CMK (cell line): ENCODE measurements at regions not wholly inside any gene's neighbourhood (a gene's known extent, or its start where the extent isn't known, plus 50 kb on each side); places are given as distances from the start of the nearest gene placed in this dataset.
"Not testable (repeated sequence)": the region's sequence is repeated elsewhere in the genome, so short reads cannot be mapped to it uniquely, and the experiment has no call there.

ENCODE experiments used
- DNase-seq: peaks from one replicate; pipeline ENCODE4 v3.0.0-alpha.2; 2010; ENCODE audit warnings: low read depth

DNA sequence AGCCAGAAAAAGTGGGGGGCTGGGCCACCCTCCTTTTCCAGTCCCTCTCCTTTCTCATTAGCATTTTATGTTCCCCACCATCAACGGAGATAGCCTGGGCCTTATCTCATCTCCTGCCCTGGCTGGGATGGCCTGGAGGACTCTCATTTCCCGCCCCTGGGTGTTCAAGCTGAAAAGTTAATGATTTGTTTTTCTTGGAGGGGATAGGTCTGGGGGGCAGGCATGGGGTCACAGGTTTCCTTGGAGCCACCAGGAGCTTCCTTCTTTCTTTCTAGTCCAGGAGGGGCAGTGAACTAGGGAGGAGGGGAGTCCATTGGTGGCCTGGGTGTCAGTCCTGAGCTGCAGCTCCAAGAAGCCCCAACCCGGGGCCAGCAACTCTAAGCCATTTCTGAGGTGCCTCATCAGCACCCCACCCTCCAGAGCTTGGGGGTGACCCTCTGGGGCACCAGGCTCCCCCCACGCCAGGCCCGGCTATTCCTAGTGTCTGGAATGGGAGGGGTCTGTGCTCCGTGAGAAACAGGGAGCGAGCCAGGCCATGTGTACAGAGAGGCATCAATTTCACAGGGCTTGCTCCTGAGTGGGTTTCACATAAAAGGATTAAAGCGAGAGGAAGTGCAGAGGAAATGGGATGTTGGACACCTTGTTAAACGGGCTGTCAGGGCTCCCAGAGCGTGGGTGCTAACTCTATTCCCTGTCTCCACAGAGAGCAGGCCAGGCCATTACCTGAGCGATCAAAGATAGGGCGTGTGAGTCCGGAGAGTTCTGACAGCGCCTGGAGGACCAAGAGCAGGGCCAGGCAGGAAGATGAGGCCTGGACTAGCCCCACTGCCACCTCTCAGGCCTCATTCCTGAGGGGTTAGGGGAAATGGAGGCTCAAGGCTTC is 90.6 kb upstream of the LHX1 start:
- DNase-seq: no peak

DNA sequence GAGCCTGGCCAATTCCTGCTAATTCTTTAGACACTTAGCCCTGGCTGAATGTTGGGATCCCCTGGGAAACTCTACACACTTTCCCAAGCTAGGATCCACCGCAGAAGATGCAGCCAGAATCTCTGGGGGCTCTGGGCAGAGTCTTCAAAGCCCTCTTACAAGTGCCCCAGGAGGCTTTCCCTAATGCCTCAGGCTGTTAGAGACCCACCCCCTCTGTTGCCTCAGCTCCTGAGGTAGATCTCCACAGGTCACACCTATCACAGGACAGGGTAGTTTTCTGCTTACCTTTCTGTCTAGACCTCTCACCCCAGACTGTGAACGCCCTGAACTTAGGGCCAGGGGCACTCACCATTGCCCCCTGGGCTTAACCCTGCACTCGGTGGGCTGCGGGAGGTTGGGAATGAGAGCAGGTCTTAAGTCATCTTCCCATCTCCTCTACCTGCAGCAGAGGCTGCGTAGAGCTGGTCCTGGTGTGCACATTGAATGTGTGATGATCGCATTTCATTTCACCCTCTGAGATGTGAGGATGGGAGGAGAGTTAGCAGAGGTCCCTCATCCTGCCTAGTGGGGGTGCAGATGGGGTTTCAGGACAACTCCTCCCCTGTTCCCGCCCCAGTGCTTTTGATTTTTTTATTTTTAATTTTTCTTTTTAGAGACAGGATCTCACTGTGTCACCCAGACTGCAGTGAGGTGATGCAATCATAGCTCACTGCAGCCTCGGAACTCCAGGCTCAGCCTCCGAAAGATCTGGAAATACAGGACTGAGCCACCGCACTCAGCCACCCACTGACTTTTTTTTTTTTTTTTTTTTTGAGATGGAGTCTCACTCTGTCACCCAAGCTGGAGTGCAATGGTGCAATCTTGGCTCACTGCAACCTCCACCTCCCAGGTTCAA is 89.0 kb upstream of the LHX1 start:
- no peak for DNase-seq

DNA sequence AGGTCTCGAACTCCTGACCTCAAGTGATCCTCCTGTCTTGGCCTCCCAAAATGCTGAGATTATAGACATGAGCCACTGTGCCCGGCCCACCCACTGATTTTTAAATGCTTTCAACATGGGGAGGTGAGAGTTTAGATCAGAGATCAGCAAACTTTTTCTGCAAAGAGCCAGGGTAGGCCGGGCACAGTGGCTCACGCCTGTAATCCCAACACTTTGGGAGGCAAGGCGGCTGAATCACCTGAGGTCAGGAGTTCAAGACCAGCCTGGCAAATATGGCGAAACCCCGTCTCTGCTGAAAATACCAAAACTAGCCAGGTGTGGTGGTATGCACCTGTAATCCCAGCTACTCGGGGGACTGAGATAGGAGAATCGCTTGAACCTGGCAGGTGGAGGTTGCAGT is 88.3 kb upstream of the LHX1 start:
- not testable (repeated sequence) for DNase-seq

DNA sequence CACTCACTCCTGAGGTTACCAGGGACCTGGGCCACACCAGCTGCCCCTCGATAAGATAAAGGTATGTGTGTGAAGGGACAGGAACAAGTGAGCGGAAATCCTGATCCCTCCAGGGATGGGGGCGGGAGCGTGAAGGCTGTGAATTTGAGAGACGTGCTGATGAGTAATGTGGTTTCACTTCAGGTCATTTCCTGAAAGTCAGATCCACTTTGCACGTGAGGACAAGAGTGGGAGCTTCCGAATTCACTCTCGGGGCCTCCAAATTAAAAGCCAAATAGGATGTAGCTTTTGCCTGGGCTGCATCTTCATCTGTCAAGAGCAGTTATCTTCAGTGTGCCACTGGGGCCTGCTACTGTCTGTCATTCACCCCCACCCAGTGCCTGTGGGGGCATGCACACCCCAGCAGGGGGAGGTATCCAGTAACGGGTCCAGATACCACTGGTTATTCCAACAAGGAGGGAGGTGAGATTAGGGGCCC is 87.4 kb upstream of the LHX1 start:
- DNase-seq: no peak

DNA sequence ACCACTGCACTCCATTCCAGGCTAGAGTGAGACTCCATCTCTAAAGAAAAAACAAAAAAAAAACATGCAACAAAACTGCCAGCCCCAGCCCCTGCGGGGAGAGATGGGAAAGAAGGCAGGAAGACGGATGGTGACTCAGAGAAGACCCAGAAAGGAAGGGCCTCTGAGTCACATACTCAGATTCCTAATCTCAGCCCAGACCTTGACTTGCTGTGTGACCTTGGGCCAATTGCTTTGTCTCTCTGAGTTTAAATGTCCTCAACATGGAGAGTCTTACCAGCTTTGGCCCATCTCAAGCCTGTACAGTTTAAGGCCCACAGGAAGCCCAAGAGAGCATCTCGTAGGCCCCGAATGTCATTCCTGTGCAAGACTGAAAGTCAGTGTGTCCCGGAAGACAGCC is 86.5 kb upstream of the LHX1 start:
- DNase-seq: no peak

DNA sequence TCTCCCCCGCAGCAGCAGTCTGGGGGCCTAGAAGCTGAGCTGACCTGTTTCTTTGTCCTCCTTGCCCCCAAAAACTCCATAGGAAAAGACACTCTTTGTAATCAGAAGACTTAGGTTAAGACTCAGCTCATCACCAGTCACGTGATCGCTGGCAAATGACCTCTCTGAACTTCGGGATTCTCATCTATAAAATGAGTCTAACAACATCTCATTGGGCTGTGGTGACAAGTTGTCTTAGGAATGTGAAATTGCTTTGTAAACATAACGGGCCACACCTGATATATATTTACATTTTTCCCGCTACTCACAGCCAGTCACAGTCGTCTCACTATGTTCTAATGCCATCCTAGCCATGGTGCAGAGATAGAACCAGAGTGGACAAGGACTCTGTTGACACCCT is 86.0 kb upstream of the LHX1 start:
- no peak for DNase-seq

DNA sequence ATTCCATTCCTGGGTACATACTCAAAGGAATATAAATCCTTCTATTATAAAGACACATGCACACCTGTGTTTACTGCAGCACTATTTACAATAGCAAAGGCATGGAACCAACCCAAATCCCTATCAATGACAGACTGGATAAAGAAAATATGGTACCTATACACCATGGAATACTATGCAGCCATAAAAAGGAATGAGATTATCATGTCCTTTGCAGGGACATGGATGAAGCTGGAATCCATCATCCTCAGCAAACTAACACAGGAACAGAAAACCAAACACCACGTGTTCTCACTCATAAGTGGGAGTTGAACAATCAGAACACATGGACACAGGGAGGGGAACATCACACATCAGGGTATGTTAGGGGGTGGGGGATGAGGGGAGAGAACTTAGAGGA is 84.8 kb upstream of the LHX1 start:
- DNase-seq: not testable (repeated sequence)

DNA sequence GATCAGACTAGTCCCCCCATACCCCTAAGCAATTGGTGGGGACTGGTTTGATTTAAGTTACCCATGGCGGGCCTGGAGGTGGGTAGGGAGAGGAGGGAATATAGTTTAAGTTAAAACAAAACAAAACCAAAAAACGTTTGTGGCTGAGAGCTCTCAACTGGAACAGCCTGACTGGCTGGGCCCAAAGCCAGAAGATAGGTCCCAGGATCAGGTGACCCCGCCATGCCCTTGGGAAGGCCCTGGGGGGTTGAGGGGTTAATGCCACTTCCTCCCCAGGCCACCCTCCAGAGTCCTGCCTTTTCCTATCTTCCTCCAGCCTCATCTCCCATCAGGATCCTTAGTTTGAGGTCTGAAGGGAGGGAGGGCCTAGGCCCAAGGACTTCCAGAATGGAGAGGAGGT is 82.3 kb upstream of the LHX1 start:
- no peak for DNase-seq

DNA sequence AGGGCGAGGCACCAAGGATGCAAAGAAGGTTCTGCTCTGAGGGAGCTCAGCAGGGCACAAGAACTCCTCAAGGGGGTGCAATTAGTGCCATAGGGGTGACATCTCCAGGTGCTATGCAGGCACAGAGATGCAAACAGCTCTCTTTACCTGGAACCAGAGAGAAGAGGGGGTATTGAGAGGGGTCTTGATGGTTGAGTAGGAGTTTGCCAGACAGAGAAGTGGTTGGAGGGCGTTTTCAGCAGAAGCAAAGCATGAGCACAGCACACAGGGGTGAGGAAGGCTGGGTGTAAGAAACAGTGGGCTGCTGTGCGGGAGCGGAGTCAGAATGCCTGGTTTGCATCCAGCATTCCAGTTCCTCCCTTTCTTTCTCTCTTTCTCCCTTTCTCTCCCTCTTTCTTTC is 81.8 kb upstream of the LHX1 start:
- no peak for DNase-seq

DNA sequence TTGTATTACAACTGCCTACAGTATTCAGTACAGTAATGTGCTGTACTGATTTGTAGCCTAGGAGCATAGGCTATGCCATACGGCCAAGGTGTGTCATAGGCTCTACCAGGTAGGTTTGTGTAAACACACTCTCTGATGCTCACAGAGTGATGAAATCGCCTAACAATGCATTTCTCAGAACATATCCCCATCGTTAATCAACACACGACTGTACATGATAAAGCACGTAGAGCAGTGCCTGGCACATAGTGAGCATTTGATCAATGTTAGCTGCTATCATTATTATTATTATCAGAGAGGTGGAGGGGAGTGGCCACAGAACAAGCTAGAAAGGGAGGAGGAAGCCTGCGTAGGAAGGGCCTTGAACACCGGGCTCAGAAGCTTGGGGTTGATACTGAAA is 81.1 kb upstream of the LHX1 start:
- DNase-seq: no peak

DNA sequence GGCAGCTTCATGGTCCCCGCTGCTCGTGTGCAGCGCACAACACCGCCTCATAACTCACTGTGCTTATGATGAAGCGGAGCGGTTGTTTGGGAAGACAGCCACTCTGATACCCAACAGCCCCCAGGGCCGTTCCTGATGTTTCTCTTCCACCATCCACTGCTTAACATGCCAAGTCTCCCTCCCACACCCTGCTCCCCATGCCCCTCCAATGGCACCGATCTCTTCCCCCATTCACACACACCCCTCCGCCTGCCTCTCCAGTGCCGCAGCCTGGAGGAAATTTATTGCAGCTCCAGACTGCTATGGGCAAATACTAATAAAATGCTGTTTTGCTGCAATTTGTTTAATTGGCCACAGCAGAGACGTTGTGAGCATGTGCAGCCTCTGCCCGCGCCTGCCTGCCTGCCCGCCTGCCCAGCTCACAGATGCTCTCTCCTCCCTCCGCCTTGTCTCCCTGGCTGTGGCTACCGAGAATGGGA is 80.3 kb upstream of the LHX1 start:
- DNase-seq: no peak

DNA sequence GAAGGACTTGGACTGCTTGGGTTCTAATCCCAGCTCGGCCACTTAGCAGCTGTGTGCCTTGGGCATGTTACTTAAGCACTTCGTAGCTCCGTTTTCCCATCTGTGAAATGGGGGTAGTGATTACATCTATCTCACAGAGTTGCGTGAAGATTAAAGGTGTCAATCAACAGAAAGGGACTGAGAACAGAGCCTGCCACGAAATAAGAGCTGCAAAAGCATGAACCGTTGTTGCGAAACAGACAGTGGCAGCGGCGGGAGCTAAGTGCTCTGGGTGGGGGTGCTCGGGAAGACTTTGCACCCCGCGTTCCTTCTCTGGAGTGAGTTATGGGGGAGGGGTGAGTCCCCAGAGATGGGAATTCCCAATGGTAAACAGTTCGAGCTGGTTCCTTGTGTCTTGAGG is 79.6 kb upstream of the LHX1 start:
- no peak for DNase-seq

DNA sequence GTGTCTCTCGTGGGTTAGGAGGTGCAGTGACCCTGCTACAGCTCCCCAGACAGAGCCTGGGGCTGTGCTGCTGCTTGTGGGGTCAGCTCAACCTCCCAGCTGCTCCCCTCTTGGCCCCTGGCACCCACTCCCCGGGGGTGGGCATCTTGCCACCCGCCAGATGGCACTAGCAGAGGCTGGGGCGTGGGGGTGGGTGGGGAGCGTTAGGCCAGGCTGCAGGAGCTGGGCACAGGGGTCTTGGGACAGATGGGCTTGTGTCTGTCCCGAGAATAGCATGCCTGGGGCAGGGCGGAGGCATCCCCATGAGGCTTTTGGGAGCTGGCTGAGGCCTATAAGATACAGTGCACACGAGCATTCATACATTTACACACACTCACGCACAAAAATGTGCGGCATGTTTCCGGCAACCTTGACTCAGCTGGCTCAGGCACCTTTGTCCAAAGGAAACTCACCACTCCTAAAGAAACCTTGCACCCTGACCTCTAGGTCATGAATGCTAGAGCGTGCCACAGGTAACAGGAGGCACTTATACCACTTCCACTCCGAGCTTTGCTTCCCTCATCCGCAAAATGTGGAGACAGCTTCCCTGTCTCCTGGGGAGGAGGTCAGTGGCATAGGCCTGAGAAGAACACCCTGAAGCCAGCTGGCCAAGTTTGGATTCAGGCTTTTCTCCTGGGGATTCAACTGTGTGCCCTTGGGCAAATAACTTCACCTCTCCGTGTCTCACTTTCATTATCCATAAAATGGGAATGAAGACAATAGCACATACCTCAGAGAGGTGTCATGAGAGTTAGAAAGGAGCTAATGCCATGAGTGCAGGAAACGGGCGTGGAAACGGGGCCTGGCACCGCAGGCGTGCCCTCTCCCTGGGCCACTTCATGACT is 78.9 kb upstream of the LHX1 start:
- DNase-seq: no peak

DNA sequence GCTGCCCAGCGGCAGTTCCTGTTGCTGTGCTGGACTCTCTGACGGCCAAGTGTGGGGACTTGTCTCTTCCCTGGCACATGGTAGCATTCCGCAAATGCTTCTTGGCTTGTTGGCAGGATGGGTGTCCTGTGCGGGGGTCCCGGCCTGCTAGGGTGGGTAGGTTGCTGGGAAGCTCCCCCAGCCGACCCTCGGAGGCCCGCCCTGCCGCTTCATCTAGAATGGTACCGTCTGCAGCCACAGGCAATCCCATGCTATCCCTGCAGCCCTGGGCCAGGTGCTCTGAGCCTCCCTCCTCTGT is 78.3 kb upstream of the LHX1 start:
- no peak for DNase-seq

DNA sequence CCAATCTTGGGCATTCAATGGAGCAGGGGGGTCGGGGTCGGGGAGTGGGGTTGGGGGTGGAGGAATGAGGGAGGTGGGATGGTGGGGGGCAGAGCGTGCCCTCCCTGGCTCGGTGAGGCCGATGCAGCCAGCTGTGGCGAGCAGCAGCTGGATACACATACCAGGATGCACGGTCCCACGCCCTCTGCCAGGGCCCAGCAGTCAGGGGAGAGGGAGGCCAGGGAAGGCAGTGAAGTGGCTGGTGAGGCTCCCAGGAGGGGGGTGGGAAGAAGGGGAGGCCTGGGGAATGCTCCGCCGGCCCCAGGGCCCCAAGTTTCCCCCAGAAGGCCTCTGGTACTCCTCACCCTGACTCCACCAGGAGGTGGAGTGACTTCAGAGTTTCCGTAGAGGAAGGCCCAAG is 77.6 kb upstream of the LHX1 start:
- no peak for DNase-seq

DNA sequence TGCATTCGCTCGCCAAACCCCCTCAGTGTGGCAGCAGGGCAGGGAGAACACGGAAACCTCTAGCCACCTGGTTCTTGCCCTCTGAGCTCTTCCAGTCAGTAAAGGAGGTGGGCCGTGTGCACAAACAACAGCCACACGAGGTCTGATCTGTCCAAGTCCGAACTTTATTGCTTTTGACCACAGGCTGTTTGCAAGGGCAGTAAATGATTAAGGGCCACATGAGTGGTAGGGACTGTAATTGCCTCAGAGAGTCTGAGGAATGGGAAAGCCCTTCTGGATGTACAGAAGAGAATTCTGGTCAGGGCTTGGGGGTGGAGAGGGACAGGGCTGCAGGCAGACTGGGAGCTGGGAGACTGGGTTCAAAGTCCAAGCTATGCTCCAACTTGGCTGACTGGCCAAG is 75.7 kb upstream of the LHX1 start:
- DNase-seq: no peak

DNA sequence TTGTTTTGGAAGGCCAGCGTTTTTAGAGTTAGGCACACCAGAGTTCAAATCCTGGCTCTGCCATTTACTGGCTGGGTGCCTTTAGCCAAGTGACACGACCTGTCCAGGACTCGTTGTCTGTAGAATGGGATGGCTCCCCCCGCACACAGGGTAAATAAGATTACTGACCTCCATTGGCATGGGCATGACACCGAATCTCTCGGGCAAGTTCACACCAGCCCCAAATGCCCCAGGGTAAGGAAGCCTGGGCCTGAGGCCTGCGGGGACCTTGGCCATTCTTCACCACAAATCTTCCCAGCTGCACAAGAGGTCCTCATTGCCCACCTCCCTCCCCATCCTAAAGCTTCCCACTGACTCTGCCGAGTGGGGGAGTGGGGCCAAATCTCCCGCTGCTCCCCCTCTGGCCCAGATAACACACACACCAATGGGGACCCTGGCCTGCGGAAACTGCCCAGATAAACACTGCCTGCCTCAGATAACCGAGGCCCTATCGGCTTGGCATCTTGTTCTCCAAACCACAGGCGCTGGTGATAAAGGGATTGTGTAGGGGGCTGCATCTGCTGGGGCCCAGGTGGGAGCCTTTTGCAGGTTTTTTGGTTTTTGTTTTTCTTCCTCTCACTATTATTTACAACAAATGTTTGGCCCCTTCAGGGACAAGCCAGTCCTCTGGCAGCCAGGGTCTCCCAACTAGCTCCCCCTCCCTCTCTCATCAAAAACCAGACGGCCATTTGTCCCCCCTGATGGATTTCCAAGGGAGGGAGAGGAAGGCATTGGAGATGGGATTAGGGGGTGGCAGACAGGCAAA is 75.0 kb upstream of the LHX1 start:
- peak; percentile 66 for DNase-seq

DNA sequence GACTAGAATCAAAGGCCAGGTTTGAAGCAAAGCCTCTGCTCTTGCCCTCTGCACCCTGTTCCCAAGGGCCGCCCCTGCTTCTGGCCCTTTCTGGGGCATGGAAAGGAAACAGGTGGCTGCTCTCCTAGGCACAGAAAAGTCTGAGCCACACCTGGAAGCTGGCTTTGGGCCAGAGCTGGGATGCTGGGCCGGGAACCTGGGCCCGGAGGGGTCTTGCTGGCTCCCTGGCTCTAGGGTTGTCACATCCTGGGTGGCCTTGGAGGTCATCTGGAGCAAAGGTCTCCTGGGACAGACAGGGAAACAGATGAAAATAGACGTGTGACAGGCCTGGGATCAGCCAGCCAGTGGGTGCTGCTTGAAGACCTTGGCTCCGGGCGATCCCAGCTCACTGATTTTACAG is 74.1 kb upstream of the LHX1 start:
- no peak for DNase-seq

DNA sequence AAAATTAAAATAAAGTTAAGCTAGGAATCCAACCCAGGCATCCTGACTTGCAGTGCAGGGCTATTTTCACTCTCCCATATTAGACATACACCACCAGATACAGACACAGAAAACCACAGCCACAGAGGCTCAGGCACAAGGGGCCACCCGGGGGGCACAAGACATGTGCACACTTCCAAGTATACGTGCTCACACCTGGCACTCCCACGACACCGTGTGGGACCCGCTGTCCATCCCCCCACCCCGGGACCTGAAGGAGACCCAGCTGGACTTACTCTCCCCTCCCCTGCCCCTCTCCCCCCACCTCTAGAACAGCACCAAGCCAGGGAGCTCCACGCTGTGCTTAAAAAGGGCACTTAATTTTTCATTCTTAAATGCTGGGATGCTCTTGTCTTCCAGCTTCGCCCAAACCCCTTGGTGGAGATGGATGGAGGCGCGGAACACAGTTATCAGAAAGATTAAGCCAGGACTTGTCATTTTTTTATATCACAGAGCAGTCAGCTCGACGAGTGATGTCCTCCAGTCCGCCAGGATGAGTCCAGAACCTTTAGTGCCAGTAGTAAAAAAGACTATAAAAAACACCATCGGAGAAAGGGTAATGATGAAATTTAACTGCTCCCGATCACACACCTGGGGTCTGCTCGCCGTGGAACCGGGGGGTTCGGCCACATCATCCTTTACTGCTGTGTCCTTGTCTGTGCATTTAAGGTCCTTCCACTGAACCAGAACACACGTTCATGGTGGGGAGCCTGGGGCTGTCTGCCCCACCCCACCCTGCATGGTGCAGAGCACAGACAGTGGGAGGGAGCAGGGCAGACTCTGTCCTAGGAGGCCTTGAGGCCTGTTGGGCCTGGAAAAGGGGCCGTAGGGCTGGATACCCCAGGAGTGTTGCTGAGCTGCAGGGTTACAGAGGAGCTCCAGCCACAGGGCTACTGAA is 73.3 kb upstream of the LHX1 start:
- no peak for DNase-seq

DNA sequence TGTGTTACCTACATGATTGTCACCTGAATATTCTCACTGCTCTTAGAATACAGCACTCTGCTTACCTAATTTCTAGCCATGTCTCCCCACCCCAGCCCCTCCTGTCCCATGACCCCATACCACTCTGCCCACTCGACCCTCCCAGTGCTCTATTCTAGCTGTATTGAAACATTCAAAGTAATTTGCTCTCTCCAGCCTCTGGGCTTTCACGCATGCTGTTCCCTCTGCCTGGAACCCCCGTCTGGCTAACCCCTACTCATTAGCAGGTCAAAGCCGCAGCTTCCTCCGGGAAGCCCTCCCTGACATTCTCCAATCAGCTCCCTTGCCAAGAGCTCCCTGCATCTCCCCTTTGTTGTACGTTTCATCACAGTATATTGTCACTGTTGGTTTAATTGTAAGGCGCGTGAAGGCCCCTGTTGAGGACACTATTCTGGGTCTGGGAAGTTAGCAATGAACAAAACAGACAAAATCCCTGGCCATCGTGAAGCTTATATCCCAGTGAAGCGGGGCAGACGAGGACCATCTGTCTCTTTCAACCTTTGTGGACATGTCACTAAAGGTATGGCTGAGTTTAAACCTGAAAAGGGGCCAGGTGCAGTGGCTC is 72.3 kb upstream of the LHX1 start:
- no peak for DNase-seq
